HG03575 (cell line): ENCODE measurements at regions not wholly inside any gene's neighbourhood (a gene's known extent, or its start where the extent isn't known, plus 50 kb on each side); places are given as distances from the start of the nearest gene placed in this dataset.
"Not testable (repeated sequence)": the region's sequence is repeated elsewhere in the genome, so short reads cannot be mapped to it uniquely, and the experiment has no call there.

Experiments used
- ATAC-seq: cut with Tn5 transposase; IDR thresholded peaks from one replicate; pipeline ENCODE4 v1.9.1; 2021; ENCODE audit not compliant: unreplicated experiment, insufficient number of reproducible peaks, low FRiP score; ENCODE audit errors: extremely low read depth

DNA sequence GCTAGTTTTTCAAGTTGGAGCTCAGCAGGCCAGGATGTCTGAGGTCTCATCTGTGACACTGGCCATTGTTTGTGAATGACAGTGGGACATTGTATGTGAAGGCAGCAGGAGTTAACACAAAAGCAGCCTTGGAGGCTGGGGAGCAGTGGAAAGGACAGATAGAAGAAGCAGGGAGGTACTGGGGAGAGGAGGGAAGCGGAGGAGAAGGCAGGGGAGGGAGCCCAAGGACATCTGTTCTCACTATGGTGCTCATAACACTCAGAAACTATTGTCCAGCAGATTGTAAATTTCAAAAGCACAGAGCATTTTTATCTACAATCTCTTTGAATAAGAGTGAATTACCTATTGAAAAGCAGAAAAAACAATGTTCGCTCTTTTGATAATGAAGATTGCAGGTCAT lies 253.6 kb upstream of the DIPK2B start:
- no peak for ATAC-seq

- no peak for ATAC-seq
Measured at GRCh38 chrX:45449982-45450381, 249.3 kb upstream of the DIPK2B start.

- ATAC-seq: no peak
Measured at GRCh38 chrX:45447995-45448394, 247.3 kb upstream of the DIPK2B start.

- ATAC-seq: no peak
Measured at GRCh38 chrX:45447331-45447730, 246.7 kb upstream of the DIPK2B start.

DNA sequence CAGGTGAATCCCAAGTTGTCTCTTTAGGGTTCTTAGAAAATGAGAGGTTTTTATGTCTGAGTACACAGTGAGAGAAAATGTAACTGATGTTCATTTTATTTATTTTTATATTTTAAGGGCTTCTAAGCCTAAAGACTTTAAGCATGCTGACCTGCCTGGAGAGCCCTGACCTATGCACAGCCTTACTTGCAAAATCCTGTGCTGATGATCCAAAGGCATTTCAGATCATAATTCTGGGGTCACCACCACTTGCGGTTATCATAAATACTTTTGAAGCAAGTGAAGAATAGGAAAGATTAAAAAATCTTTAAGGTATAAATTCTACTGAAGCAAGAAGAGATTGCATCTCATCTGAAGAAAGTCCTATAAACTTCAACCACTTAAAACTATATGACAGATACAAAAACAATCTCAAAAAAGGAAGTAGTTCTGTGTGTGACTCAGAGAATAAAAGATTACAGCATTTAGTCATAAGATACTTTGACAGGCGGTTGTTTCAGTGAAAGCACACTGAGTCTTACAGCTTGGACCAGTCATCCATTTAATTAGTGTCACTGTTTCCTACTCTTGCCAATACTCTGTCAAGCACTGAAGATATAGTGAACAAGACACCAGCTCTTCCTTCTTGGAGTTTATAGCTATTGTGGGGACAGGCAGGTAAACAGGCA lies 245.2 kb upstream of the DIPK2B start:
- ATAC-seq: no peak

DNA sequence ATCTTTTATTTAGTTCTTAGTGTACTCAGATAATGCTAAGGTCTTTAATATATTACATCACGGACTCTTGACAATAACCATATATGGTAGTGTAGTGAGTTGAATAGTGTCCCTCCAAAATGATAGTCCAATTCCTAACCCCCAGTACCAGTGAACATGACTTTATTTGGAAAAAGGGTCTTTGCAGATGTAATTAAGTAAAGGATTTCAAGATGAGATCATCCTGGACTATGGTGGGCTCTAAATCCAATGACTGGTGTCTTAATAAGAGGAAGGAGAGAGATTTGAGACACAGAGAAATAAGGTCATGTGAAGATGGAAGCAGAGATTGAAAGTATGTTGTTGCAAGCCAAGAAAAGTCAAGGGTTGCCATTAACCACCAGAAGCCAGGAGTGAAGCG lies 236.5 kb upstream of the DIPK2B start:
- ATAC-seq: no peak

DNA sequence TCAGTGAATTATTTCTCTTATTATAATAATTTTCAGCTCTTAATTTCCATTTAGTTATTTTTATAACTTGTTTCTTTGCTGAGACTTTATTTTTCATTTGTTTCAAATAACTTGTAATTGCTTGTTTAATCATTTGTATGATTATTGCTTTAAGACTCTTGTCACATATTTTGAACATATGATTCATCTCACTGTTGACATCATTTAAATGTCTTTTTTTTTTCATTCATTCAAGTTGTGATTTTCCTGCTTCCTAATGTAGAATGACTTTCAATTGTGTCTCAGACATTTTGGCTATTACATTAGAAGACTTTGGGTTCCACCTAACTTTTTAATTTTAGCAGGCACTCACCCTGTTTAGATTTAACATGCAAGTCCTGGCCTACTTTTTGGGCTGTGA lies 234.8 kb upstream of the DIPK2B start:
- ATAC-seq: no peak

- no peak for ATAC-seq
Measured at GRCh38 chrX:45434231-45434630, 233.6 kb upstream of the DIPK2B start.

- ATAC-seq: no peak
Measured at GRCh38 chrX:45428831-45429230, 228.2 kb upstream of the DIPK2B start.

- no peak for ATAC-seq
Measured at GRCh38 chrX:45424326-45424725, 223.7 kb upstream of the DIPK2B start.

- ATAC-seq: no peak
Measured at GRCh38 chrX:45422216-45422925, 221.7 kb upstream of the DIPK2B start.

DNA sequence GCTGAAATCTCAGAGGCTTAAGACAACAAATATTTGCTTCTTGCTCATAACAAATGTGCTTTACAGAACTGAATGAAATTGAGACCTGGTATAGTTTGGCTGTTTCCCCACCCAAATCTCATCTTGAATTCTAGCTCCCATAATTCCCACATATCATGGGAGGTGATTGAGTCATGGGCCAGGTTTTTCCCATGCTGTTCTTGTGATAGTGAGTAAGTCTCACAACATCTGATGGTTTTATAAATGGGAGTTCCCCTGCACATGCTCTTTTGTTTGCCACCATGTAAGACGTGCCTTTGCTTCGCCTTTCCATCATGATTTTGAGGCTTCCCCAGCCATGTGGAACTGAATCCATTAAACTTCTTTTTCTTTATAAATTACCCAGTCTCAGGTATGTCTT lies 221.1 kb upstream of the DIPK2B start:
- ATAC-seq: no peak

DNA sequence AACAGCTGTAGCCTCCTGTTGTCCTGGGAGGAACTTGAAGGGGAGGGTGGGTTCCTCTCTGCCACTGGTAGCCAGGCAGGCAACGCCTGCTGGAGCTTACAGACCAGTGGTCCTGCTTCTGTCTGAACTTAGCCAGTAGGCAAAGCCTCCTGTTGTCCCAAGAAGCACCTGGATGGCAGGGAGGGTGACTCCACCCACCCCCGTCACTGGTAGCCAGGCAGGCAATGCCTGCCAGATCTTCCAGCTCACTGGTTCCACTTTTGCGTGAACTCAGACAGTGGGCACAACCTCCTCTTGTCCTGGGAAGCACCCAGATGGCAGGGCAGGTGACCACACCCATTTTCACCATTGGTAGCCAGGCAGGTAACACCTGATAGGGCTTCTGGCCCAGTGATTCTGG lies 203.5 kb upstream of the DIPK2B start:
- no peak for ATAC-seq

GRCh38 chrX:45401923-45402322 lies 201.2 kb upstream of the DIPK2B start:
- ATAC-seq: no peak

DNA sequence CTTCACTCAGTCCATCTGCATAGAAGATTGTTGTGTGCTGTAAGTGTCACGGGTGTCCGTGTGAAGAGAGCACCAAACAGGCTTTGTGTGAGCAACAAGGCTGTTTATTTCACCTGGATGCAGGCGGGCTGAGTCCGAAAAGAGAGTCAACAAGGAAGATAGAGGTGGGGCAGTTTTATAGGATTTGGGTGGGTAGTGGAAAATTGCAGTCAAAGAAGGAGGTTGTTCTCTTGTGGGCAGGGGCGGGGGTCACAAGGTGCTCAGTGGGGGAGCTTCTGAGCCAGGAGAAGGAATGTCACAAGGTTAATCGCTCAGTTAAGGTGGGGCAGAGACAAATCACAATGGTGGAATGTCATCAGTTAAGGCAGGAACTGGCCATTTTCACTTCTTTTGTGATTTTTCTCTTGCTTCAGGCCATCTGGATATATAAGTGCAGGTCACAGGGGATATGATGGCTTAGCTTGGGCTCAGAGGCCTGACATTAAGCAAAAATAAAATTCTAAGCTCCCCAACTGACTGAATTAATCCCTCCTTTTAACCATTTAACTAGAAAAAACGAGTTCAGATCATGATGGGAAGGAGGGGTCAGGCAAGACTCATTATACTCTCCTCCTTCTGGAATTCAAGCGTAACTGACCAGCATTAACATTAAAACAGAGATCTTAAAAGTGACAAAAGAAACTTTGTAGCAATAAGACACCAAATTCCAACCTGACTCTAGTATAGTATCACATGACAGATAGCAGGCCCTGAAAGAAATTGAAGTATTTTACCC lies 200.5 kb upstream of the DIPK2B start:
- not testable (repeated sequence) for ATAC-seq

DNA sequence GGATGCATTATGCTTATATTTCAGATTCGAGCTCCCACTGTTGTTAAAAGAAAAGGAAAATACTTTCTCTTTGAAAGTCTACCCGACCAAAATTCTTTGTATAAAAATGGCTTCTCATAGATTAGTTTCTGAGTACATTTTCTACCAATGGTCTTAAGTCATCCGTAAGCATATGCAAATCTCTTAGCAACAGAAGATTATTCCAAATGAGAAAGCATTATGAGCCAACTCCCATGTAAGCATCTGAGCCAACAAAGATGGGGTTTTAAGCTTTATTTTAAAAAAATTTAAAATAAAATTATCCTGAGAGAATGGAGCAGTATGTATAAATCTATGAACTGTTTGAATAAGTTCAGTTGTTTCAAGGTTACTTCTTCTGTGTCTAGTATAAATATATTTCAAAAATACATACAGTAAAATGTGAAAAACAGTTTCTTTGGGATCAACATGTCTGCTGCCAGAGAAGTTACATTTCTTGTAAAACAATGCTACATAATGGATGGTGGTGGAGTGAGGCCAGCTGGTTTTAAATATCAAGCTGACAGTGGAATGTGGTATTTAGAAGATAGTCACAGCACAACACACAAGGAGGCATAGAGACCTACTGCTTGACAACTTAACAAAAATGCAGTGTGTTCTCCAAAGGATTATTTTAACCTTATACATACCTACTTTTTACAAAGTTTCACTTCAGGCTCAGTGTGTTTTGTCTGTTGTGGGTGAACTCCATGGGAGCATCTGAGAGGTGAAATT lies 199.5 kb upstream of the DIPK2B start:
- no peak for ATAC-seq

- no peak for ATAC-seq
Measured at GRCh38 chrX:45385757-45386156, 185.1 kb upstream of the DIPK2B start.

GRCh38 chrX:45381841-45382240 lies 181.2 kb upstream of the DIPK2B start:
- ATAC-seq: no peak

DNA sequence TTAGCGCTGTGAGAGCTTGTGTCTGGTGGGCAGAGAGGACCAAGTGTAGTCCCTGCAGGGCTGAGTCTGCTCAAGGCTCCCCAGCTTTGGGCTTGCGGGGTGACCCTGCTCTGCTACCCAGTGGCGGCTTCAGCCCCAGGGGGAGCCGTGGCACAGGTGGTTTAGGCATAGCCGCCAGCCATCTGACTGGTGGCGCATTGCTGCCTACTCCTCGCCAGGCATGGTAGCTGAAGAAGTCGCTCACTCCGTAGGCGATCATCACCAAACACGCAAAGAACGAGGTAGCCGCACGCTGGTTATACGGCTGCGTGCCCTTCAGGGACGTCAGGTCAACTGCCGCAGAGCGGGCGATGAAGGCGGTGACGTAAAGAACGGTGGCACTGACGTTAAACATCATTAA lies 180.7 kb upstream of the DIPK2B start:
- no peak for ATAC-seq
